ENCODE measurements at regions not wholly inside any gene's neighbourhood (a gene's known extent, or its start where the extent isn't known, plus 50 kb on each side); places are given as distances from the start of the nearest gene placed in this dataset.

DNA sequence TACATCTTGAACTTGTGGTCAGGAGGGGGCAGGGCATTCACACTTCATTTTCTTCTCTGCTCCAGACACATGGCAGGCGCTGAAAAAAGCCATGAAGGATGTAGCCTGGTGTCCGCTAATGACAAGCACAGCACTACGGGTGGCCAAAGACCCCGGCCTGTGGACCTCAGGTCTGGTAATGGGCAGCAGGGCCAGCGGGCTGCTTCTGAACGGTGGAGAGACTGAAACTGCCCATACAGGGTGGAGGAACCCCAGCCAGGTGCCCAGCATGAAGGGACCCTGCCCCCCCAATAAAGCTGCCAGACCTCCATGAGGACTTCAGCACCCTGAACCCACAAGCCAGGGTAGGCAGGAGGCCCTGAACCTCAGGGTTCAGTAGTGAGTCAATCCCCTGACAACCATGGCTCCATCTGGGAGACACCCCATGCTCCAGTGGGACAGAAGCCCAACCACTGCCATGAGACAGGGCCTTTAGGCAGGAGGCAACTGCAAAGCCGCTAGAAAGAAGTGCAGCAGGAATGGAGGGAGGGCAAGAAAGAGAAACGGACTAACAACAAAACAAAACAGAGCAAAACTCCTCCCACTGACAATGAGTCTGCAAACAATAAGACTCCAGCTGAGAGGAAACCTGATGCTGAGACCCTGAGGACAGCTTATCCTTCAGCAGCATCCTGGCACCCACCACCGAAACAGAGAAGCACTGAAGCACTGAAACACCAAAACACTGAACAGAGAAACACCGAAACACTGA lies 140.2 kb upstream of the PPP2R2D start:
- DNase-seq: no peak

DNA sequence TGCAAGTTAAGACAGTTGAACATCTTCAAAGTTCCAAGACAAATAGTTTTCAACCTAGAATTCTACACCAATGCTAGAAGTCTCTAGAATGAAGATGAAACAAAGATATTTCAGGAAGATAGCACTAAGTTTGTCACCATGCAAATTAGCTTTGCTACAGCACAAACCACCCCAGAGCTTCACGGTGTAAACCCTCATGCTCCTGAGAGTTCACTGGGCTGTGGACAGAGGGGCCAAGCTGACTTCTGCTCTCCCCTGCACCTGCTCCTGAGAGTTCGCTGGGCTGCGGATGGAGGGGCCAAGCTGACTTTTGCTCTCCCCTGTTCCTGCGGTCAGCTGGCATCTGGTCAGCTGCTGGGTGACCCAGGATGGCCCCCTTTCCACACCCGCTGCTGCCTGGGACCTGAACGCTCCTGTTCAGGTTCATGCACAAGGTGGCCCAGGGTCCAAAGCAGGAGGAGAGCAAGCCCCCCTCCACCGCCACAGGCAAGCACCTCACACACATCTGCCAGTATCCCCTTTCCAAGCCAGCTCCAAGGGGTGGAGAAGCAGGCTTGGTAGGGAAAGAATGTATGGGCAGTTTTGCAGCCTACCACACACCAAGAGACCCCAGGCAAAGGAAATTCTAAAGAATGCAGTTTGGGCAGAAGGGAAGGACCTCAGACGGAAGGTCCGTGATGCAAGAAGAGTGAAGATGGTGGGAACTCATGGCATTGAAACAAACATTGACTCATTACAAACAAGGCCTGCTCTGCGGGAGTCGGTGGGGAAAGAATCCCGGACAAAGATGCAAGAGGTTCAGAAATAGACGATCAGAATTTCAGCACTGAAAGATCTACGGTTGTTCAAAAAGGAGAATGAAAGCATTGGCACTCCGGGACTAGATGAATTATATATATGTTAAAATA lies 137.8 kb upstream of the PPP2R2D start:
- no peak for DNase-seq

DNA sequence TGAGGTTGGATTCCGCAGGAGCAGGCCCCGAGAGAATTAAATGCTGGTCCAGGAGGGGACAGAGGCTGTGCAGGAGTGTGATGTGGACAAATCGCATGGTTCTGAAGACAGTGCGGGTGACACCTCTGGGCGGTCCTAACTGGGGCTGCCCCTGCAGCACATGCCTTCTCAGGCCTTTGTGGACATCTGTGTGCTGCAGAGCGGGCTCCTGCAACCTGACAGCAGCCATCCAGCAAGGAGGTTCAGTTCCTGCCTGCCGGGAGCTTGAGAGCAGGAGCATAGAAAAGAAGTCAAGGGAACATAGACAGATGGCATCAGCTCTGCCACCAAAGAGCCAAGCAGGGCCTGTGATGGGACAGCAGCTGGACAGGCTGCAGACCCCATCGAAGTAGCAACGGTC lies 135.9 kb upstream of the PPP2R2D start:
- DNase-seq: no peak

DNA sequence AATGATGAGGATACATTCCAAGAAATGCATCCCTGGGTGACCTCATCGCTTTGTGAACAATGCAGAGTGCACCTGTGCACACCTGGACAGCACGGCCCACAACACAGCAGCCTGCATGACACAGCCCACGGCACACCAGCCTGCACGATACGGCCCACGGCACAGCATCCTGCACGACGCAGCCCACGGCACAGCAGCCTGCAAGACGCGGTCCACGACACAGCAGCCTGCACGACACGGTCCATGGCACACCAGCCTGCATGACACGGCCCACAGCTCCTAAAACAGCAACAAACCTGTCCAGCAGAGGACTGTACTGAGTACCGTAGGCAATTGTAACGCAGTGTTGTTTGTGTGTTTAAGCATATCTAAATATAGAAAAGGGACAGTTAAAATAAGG lies 134.7 kb upstream of the PPP2R2D start:
- DNase-seq: no peak

DNA sequence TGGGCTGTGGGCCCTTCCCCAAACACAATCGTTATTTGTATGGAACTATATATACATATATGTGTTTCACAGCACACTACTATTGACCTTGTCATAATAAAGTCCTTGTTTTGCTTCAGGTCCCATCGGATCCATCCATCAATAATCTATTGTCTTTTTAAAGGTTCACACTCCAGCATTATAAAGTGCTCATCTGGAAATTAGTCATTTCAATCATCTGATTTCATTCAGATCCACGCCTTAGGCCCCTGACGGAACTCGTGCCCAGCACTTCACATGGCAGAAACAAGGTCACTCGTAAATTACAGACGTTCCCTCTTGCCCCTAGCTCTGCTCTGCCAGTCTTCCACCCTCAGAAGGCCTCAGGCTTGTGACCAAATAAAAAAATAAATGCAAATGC lies 133.1 kb upstream of the PPP2R2D start:
- no peak for DNase-seq

DNA sequence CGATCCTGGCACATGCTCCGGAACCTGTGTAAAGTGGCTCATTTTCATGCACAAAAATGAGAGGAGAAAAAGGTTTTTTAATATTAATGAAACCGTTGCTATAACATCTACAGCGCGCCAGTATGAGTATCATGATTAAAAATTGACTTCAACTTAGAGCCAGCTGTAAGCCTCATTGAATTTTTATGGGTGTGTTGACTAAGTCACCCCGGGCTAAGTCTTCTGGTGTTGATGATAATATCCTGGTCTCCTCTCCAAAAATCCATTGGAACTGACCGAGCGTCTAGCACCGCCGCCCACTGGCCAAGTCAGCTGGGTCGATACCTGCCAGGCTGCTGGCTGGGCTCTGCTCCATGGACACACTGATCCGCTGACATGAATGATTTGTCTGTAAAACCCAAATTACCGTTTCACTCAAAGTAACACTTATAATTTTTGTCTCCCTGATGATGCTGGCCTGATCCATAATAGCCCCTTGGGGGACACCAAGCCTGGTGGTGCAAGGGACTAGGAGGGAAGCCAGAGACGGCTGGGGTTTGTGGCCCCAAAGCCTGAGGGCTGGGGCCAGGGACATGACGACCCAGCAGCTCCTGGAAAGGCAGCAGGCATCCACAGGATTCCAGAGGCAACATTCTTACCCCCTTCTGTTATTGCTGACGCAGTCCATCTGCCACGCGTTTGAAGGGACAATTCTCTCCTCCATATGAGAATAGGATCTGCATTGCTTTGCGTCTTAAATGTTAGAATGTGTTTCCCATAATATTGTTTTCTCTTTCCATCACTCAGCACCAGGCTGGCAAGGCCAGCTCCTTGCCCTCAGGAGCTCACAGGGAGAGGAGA lies 131.0 kb upstream of the PPP2R2D start:
- DNase-seq: no peak

DNA sequence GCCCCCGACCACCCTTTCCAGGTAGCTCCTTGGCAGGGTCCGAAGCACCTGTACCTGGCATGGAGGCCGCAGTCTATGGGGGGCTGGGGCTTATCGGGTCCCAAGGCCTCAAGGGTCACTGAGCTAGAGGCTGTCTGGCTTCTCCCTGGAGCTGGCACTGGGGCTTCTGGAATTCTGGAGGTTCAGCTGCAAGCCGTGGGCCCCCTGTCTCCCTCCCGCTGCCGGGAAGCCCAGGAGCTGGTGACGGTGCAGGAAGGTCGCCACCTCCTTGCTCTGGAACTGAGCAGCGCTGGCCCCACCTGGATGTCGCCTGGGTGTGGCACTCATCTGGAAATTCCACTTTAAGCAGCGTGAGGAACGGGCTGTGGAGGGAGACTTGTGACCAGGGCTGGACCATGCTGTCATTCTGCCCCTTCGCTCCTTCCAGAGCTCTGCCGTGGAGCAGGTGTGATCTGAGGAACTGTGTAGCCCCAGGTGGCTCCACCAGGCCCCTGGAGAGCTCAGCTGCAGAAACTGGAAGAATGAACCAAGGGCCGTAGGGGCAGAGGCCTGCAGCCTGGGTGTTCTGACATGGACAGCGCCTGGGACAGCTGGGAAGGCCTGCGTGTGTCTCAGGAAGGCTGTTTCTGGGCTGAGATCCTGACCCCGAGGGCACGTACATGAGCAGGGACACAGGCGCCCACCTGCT lies 129.7 kb upstream of the PPP2R2D start:
- DNase-seq: no peak

DNA sequence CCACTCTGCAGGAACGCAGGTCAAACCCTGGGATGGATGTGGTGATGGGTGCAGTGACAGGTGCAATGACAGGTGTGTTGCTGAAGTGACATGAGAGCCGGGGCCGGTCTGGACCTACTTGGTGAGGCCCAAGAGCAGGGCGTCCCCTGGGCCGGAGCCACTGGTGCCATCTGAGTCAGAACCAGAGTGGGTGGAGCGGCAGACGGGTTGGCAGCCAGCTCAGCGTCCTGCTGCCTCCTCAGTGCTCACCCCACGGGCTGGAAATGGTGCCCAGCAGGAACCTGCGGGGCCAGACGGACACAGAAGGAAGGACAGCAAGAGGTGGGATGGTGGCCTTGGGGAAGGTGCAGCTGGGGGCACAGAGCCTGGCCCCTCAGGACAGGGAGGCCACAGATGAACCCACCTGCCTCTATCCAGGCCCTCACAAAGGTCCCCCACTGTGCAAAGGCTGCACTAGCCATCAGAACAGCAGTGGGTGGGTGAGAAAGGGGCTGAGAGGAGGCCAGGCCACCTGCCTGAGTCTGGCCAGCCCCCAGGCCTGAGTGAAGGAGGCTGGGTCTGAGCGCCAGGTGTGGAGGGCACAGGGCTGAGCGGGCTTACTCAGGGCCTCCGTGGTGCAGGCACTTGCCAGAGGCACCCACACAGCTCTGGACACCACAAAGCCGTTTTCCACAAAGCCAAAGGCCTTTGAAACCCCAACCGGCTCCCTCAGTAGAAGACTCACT lies 129.0 kb upstream of the PPP2R2D start:
- DNase-seq: no peak

DNA sequence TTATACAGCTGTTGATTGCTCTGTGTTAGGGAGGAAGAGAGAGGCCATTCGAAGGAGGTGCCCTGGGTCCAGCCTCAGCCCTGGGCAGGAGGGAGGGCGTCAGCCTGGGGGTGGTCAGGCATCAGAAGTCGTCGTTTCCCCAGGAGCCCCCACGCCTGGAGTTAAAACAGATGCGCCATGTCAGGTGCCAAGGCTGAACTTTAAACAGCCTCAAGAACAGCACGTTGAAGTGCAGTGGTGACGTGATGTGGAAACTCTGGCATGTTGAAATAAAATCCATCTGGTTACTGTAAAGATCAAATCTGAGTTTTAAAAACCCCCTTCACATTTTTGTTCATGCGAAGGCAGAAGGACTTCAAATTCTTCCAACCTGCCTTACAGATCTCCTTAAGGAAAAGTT lies 128.4 kb upstream of the PPP2R2D start:
- no peak for DNase-seq

DNA sequence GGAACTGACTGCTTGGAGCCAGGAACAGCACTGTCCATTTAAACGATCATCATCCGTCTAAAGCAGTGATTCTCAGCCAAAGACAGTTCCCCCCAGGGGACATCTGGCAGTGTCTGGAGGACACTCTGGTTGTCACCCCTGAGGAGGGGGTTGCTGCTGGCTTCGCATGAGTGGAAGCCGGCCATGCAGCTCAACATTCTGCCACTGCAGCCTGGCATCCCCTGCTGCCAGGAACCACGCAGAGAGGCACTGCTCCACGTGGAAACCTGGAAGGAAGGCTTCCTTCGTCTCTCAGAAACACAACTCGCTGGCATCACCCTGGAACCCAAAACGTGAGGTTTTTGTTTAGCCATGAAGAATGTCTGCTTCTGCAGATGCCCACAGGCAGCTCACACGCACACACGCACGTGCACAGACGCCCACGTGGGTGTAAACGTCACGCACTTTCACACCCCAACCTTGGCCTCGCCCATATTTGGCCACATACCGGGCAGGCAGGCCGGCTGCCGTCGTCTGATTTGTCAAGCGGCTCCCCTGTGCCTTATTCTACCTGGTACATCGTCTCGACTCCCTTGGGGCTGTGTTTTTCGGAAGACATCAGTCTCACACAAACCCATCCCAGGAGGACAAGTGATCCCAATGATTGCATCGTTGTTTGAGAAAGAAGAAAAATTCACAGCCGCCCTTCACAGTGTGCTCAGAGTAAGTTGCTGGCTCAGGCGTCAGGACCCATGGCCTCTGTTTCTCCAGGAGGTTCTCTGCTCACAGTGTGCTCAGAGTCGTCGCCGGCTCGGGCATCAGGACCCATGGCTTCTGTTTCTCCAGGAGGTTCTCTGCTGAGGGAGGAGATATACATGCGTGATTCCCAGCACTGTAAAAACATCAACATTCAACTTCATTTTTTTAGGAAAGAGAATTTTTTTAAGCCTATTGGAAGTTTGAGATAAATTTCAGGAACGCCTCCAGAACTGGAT lies 127.2 kb upstream of the PPP2R2D start:
- no peak for DNase-seq

DNA sequence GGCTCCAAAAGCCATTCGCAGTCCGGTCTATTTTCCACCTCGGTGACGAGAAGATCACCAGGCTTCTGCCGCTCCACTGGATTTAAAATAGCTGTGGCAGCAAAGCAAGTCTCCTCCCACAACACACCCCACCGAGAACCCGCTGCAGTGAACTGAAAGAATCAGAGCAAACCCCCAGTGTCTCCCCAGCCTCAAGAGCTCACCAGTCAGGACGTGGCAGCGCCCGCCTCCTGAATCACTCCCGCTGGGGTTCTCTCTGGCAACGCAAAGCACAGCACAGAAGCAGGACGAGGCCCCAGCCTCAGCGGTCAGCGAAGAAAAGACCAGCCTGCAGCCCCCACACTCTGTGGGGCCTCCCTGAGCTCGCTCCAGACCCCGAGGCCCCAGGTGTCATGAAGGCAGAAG lies 126.1 kb upstream of the PPP2R2D start:
- DNase-seq: no peak

DNA sequence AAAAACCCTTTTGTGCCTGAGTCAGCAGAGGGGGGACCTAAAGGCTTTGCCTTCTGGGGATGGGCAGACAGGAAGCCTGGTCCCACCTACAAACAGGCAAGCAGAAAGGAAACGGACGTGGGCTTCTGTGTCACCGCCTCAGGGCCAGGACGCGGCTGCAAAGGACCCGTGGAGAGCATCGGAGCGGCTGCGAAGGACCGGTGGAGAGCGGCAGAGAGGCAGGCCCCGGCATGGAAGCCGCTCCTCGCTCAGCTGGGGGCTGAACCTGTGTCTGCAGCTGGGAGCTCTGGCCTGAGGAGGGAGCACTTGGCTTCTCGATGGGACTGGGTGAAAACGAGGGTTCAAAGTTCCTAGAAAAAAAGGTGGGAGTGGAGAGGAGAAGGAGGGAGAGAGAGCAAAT lies 125.4 kb upstream of the PPP2R2D start:
- DNase-seq: no peak

DNA sequence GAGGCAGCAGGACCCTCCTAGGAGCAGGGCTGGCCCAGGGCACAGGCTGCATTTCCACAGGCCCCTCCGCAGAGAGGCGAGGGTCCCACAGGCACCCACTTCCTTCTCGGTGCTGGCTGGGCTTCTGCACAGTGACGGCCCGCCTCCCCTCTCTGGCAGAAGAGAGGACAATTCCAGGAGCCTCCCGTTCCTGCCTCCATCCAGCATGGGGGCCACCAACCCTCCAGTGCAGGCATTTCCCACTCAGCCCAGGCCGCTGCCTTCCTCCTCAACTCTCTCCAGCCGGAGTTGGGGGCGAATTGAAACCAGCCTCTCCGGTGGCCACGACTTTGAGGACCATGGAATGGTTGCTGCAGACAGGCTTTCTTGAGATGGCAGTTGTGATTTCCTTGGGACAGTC lies 125.0 kb upstream of the PPP2R2D start:
- no peak for DNase-seq

DNA sequence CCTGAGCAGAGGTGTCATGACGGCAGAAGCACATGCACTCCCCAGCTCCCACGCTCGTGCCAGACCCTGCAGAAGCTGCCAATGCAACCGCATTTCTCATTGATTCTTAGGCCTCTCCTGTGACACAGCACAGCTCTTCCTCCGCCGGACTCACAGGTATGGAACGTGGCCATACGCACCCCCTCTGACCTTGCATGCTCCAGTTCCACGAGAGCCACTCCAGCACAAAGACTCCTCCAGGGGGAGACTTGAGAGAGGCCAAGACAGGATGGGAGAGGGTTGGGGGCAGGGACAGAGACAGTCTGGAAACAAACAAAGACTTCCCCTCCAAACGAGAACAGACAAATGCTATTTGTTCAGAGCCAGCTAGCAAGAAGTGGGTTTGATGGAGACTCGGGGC lies 124.3 kb upstream of the PPP2R2D start:
- DNase-seq: no peak

DNA sequence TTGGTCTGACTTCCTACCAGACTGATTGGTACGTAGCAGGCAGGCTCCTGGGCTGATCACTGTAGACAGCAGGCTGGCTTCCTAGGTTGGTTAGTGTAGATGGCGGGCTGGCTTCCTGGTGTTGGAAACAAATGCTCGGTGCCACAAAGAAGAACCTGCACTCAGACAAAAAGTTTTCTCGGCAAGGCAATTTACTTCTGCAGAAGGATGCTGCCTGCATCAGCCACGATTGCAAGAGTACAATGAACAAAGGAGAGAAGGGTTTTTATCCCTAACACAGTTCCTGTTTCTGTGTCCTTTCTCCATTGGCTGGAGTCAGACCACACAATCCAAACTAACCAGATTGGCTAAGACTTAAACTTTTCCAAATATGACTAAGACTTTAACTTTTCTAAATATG lies 123.6 kb upstream of the PPP2R2D start:
- no peak for DNase-seq

DNA sequence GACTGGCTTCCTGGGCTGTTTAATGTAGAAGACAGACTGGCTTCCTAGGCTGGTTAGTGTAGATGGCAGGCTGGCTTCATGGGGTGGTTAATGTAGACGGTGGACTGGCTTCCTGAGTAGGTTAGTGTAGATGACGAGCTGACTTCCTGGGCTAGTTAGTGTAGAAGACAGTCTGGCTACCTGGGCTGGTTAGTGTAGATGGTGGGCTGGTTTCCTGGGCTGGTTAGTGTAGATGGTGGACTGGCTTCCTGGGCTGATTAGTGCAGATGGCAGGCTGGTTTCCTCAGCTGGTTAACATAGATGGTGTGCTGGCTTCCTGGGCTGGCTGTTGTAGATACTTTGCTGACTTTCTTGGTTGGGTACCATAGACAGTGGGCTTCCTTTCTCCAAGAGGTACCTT lies 122.9 kb upstream of the PPP2R2D start:
- DNase-seq: no peak

DNA sequence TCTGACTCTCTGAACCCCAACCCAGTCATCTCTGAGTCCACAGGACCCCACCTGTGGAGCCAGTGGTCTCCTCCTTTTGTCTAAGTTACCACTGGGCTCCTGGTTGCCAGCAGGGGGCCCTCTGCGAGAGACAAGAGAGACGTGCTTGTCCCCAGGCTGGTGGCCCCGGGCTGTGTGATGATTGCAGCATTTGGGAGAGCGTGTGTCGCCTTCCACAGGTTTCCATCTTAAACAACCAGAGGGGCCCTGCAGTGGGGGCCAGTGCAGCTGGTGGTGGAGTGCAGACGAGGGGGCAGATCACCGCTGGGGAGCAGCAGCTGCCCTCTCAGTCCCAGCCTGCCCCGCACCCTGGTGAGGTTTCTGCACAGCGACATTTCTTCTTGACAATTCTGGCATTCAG lies 122.4 kb upstream of the PPP2R2D start:
- DNase-seq: no peak

DNA sequence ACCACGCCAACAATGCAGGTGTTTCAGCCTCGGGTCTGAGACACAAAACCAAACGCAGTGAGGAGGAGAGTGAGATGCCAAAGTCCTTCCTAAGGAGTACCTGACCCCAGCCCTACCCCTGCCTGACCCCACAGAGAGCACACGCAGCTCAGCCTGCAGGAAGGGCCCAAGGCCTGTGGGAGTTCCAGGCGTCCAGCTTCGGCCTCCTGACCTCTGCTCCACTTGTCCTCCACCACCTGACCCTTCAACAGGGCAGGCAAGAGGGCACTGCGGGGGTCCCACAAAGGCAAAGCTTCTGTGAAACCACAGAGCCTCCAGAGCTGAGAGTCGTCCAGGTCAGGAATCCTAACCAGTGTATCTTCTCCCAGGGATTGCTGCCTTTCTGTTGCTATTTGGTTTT lies 122.0 kb upstream of the PPP2R2D start:
- DNase-seq: no peak

DNA sequence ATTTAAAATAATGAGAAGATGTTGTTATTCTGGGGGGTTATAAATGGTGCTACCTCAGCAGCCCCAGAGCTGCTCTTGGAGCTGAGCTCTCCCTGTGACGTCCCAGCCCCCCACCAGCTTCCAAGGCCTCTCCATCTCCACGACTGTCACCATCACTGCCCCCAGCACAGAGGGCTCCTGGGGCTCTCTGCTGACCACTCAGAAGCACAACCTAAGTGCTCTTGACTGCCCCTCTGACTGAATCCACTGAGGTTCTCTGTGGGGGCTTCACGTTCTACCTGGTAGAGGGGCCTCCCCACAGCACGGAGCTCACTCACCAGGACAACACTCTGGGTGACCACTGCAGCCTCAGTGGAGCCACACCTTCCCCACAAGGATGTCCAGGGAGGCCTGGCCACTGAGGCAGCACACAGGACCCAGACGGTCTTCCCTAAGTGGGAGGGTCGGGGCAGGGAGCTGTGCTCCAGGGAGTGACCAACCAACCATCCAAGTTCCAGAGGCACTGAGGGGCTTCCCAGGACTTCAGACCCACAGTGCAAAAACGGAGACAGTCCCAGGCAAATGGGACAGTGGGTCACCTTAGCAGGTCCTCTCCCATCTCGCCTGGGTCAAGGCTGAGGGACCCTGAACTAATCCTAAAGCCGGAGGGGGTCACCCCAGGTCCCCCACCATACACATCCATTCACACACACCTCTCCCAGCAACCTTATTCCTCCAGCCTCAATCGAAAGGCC lies 121.0 kb upstream of the PPP2R2D start:
- DNase-seq: no peak

DNA sequence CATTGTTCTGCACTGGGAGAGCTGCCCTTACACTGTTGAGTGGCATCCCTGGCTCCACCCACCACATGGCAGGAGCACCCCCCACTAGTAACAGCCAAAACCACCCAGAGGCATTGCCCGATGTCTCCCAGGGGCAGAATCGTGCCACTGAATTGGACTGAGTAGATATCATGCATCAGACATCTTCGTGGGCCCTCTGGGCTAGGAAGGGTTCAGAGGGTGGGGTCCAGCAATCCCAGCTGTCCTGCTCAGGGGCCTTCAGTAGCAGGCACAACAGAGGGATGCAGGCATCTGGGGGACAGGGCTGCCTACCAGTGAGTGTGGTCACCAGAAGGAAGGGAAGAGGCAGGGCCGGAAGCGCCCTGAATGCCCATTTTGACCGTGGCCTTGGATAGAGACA lies 119.7 kb upstream of the PPP2R2D start:
- DNase-seq: no peak

All from EL (cell line).